Liver (tissue), 3 donors: ENCODE measurements at regions not wholly inside any gene's neighbourhood (a gene's known extent, or its start where the extent isn't known, plus 50 kb on each side); places are given as distances from the start of the nearest gene placed in this dataset.

ENCODE experiments used
- TF ChIP-seq, protein P1 (sequence below): fragments of 150-350 bp; IDR thresholded peaks from 2 replicates; pipeline ENCODE4 v1.5.1; 2017; ENCODE audit warnings: improper control_type of control experiment, low read depth, low read length; ENCODE audit not compliant: missing input control
- TF ChIP-seq, protein P2 (sequence below): IDR thresholded peaks from 2 replicates; pipeline ENCODE4 v1.6.1; 2016; ENCODE audit warnings: antibody characterized with exemption
- donor health status: healthy.
- donor health status: healthy.

GRCh38 chr11:25775603-25776002 lies 556.3 kb upstream of the ANO3 start:
- TF ChIP-seq, protein P1, sequence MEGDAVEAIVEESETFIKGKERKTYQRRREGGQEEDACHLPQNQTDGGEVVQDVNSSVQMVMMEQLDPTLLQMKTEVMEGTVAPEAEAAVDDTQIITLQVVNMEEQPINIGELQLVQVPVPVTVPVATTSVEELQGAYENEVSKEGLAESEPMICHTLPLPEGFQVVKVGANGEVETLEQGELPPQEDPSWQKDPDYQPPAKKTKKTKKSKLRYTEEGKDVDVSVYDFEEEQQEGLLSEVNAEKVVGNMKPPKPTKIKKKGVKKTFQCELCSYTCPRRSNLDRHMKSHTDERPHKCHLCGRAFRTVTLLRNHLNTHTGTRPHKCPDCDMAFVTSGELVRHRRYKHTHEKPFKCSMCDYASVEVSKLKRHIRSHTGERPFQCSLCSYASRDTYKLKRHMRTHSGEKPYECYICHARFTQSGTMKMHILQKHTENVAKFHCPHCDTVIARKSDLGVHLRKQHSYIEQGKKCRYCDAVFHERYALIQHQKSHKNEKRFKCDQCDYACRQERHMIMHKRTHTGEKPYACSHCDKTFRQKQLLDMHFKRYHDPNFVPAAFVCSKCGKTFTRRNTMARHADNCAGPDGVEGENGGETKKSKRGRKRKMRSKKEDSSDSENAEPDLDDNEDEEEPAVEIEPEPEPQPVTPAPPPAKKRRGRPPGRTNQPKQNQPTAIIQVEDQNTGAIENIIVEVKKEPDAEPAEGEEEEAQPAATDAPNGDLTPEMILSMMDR: no peak
- TF ChIP-seq, protein P2, sequence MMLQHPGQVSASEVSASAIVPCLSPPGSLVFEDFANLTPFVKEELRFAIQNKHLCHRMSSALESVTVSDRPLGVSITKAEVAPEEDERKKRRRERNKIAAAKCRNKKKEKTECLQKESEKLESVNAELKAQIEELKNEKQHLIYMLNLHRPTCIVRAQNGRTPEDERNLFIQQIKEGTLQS: no peak
